Nephron progenitor cell (in vitro differentiated cells): ENCODE measurements at regions not wholly inside any gene's neighbourhood (a gene's known extent, or its start where the extent isn't known, plus 50 kb on each side); places are given as distances from the start of the nearest gene placed in this dataset.

Experiments used
- DNase-seq: peaks from one replicate; pipeline ENCODE4 v3.0.0; 2021
- H3K27ac Mint-ChIP-seq: 2 replicates; pipeline ENCODE4 v1.8.0; 2021; ENCODE audit warnings: mild to moderate bottlenecking, moderate library complexity, mixed read lengths
- H3K27me3 Mint-ChIP-seq: 2 replicates; pipeline ENCODE4 v1.8.0; 2021; ENCODE audit warnings: mild to moderate bottlenecking, low read depth, mixed read lengths; ENCODE audit not compliant: poor library complexity
- H3K36me3 Mint-ChIP-seq: 2 replicates; pipeline ENCODE4 v1.8.0; 2021; ENCODE audit warnings: low read depth, mixed read lengths
- H3K4me1 Mint-ChIP-seq: 2 replicates; pipeline ENCODE4 v1.8.0; 2021; ENCODE audit warnings: mixed read lengths
- H3K4me3 Mint-ChIP-seq: 2 replicates; pipeline ENCODE4 v1.8.0; 2021; ENCODE audit warnings: mild to moderate bottlenecking, moderate library complexity, mixed read lengths
- H3K9me3 Mint-ChIP-seq: 2 replicates; pipeline ENCODE4 v1.8.0; 2021; ENCODE audit warnings: mild to moderate bottlenecking, moderate library complexity, mixed read lengths
- CTCF ChIP-seq: fragments of 200-600 bp; sonication (generic); IDR thresholded peaks from 2 replicates; pipeline ENCODE4 v1.5.0; 2021; ENCODE audit warnings: antibody characterized with exemption

- Mint-ChIP-seq H3K4me3 (no peak overlapping the region), H3K27ac (no peak overlapping the region), H3K36me3 (peaks cover 7% of the 10 kb centered on the region), H3K4me1 (peaks cover 10% of the 10 kb centered on the region), H3K9me3 (peaks cover 16% of the 10 kb centered on the region), H3K27me3 (no peaks in the 10 kb centered on the region)
- no peak for TF ChIP-seq CTCF
- no peak for DNase-seq
Measured at GRCh38 chr6:139894271-139894670, 519.8 kb upstream of the CITED2 start.

- peaks cover 35% of the 10 kb centered on the region for H3K4me1 Mint-ChIP-seq
- DNase-seq, result no peak
- H3K36me3 Mint-ChIP-seq, result peaks cover 3% of the 10 kb centered on the region
- H3K27me3 Mint-ChIP-seq, result no peaks in the 10 kb centered on the region
- no peak for TF ChIP-seq CTCF
- no peak overlapping the region for H3K27ac Mint-ChIP-seq
- H3K4me3 Mint-ChIP-seq, result no peak overlapping the region
- H3K9me3 Mint-ChIP-seq, result peaks cover 9% of the 10 kb centered on the region
Measured at GRCh38 chr6:139891471-139891870, 517.0 kb upstream of the CITED2 start.

GRCh38 chr6:139888681-139889122, 514.3 kb upstream of the CITED2 start:
- Mint-ChIP-seq H3K9me3 (peaks cover 3% of the 10 kb centered on the region), H3K4me3 (peak overlapping the region; percentile 4), H3K27me3 (no peaks in the 10 kb centered on the region), H3K36me3 (no peaks in the 10 kb centered on the region), H3K4me1 (peaks cover 62% of the 10 kb centered on the region), H3K27ac (peak overlapping the region; percentile 81)
- no peak for DNase-seq
- TF ChIP-seq CTCF, result no peak

GRCh38 chr6:139887275-139887674, 512.8 kb upstream of the CITED2 start:
- no peak for TF ChIP-seq CTCF
- peaks cover 3% of the 10 kb centered on the region for H3K9me3 Mint-ChIP-seq
- H3K4me3 Mint-ChIP-seq, result no peak overlapping the region
- DNase-seq, result no peak
- no peaks in the 10 kb centered on the region for H3K36me3 Mint-ChIP-seq
- H3K4me1 Mint-ChIP-seq, result peaks cover 76% of the 10 kb centered on the region
- no peaks in the 10 kb centered on the region for H3K27me3 Mint-ChIP-seq
- no peak overlapping the region for H3K27ac Mint-ChIP-seq

GRCh38 chr6:139886396-139886795, 511.9 kb upstream of the CITED2 start:
- Mint-ChIP-seq H3K9me3 (no peaks in the 10 kb centered on the region), H3K27me3 (no peaks in the 10 kb centered on the region), H3K4me1 (peaks cover 85% of the 10 kb centered on the region), H3K27ac (peak overlapping the region; percentile 83), H3K4me3 (no peak overlapping the region), H3K36me3 (no peaks in the 10 kb centered on the region)
- no peak for DNase-seq
- TF ChIP-seq CTCF, result no peak

- Mint-ChIP-seq H3K27ac (peak overlapping the region; percentile 83), H3K9me3 (no peaks in the 10 kb centered on the region), H3K4me3 (no peak overlapping the region), H3K36me3 (no peaks in the 10 kb centered on the region), H3K4me1 (peaks cover 89% of the 10 kb centered on the region), H3K27me3 (no peaks in the 10 kb centered on the region)
- DNase-seq, result no peak
- no peak for TF ChIP-seq CTCF
Measured at GRCh38 chr6:139885909-139886308, 511.5 kb upstream of the CITED2 start.
